ENCODE measurements at regions not wholly inside any gene's neighbourhood (a gene's known extent, or its start where the extent isn't known, plus 50 kb on each side); places are given as distances from the start of the nearest gene placed in this dataset.

- TF ChIP-seq POLR2AphosphoS5 (IDR thresholded peaks at IDR 0.05) = no peak
- no peak for TF ChIP-seq CTCF (IDR thresholded peaks at IDR 0.05)
- TF ChIP-seq POLR2A (IDR thresholded peaks at IDR 0.05) = no peak
Observed at GRCh38 chr15:37524601-37525000, 409.8 kb upstream of the TMCO5A start.
